ENCODE measurements at regions not wholly inside any gene's neighbourhood (a gene's known extent, or its start where the extent isn't known, plus 50 kb on each side); places are given as distances from the start of the nearest gene placed in this dataset.

DNA sequence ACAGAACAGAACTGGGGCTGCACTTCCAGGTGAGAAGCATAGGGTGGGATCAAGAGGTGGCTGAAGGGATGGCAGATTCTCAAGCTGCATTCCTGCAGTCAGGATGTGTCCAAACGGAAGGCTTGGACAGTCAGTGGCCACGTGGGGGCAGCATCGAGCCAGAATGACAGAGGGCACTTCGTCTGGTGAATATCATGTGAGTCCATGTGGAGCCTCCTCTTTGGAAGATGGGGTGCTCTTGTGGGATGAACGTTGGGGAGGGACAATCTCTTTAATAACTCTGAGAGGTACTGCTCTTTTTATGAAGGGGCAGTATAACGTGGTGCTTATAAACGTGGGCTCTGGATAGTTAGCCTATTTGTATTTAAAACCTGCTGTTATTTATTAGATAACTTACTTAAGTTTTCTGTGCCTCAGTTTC, 154.9 kb upstream of the NAV2 start:
- peak; percentile 59 for DNase-seq

DNA sequence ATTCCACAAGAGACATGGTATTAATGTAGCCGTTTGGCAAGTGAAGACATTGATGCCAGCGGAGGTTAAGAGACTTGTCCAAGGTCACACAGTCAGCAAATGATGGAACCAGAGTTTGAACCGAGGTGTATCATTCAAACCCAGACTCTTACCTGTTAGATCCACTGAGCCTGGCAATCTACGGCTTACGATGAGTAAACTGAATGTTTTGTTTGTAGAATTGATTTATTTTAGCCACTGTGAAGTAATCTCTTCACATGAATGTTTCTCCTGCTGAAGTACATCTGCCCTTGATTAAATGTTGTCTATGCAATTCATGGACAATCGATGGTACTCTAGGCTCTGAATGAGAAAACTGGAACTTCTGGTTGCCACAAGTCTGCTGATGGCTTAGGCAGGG, 155.5 kb upstream of the NAV2 start:
- DNase-seq, result no peak

DNA sequence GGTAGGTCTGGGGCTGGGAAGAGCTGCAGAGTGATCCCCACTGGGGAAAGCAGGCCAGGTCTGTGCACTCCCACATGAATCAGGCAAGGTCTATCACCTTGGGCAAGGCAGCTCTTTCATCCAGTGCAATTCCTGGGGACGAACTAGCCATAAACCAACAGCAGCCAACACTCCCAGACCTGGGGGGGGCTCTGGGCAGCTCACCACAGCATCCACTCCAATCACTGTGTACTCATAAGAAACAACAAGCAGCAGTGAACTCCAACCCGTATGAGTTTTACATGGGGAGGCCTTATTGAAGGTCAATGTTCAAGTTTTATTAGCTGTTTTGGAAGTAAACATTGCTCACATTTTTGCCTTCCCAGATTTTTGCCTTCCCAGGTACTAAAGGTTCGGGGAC, 157.4 kb upstream of the NAV2 start:
- no peak for DNase-seq

DNA sequence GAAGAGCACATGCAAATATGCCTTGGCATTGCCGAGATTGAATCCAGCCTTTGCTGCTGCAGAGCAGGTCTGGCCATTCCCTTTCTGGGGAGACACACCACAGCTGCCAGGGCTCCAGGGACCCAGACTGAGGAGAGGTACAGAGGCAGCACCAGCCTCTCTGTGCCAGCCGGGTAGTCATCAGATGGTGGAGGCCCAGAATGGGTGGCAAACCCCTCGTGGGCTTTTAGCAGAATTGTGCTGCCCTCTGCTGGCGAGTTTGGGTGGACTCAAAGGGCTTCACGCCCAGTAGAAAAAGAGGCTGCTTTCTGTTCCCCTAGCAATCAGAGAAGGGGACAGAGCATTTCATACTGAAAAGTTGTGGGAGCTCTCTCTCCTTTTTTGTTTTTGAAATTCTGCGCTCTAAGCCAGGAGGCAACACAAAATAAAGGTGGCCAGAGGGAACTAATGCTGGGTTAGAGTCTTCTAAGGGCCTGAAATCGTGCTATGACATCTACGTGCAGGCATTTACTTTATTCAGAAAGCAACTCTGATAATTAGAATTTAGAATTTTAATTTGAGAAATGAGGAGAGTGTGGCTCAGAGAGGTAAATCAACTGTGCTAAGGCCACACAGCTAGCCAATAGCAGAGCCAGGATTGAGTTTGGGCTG, 158.8 kb upstream of the NAV2 start:
- peak; percentile 64 for DNase-seq

DNA sequence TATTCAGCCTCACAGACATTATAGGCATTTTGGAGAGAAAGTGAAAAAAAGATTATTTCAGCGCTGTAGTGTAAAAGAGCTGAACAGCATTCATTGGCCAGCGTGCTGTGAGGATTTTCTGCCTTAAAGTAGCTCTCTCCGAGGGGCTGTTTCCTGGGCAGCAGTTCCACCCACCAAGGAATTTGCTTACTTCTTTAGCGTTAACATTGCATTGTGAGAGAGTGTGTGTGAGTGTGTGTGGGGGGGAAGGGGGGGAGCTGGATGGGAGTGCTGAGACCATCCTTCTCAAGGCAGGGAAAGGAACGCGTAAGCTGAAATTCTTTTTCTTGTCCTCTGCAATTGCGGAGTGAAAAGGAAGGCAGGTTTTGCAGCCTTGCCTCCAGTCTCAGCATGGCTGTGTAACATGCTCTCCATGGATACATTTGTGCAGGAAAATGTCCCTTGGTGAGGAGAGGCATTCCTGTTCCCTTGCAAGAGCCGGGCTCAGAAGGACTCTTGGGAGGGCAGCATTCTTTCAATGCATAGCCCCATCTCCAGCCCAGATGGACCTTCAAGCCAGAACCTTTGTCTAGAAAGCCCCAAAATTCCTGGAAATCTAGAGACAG, 159.9 kb upstream of the NAV2 start:
- no peak for DNase-seq

DNA sequence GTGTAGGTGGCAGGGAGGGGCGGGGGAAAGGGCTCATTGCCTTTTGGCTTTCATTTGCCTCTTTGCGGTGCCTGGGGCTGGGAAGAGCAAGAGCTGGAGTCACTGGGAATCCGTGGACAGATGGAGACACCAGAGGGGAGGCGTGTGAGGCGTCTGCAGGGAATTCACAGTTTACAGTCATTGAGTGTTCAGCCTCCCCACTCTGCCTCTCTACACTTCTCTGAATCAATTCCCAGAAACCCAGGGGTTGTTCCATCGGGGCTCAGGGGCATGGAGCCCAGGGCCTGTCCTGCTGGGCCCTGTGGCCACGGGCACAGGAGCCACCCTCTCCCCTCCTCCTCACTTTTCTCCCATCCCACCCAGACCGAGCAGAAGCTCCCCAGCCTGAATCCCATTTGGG, 160.5 kb upstream of the NAV2 start:
- no peak for DNase-seq

DNA sequence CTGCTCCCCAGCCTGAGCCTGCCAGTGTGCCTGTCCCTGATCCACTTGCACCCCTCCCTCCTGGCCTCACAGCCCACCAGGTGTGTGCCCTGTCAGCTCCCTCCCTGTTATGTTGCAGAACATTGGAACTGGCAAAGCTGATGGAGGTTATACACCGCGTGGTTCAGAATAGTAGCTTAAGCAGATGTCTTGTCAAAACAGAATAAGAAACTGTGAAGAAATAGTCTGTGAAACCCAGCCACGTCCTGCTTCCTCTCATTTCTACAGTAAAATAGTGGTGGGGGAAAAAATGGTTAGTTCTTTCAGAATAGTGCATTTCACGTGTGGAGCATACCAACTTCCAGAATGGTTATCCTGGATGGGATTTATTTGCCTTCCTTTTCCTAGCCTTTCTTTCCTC, 161.2 kb upstream of the NAV2 start:
- no peak for DNase-seq

DNA sequence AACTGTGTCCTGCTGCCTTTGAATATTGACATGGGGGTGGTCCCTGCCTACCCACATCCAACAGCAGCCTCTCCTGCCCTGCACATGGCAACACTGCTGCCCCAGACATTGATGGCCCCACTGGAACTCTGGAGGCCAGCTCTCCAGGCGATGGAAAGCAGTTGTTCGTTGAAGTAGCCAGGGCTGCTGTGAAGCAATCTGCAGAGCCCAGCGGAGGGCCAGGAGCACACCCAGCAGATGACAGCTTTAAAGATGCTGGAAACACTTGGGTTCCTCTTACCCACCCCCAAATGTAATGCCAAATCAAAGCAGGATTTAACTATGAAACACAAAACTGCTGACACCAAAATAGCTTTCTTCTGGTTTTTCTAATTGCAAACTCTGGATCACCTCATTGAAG, 165.6 kb upstream of the NAV2 start:
- DNase-seq, result no peak

DNA sequence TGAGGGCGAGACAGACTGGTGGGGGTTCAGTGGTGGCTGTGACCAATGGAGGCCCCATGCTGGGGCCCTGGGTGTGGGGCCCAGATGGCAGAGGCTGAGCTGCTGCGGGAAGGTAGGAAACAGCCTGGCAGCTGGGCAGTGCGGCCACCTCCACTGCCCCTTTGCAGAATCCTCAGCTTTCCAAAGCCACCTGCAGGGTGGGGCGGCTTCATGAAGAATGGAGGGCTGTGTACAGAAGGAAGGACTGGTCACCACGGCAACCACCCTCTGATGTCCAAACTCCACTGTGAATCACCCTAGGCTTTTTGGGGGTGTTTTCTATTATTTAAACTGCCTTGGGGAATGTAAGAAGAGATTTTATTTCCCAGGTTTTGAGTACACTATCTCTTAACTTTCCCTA, 166.3 kb upstream of the NAV2 start:
- DNase-seq, result no peak

DNA sequence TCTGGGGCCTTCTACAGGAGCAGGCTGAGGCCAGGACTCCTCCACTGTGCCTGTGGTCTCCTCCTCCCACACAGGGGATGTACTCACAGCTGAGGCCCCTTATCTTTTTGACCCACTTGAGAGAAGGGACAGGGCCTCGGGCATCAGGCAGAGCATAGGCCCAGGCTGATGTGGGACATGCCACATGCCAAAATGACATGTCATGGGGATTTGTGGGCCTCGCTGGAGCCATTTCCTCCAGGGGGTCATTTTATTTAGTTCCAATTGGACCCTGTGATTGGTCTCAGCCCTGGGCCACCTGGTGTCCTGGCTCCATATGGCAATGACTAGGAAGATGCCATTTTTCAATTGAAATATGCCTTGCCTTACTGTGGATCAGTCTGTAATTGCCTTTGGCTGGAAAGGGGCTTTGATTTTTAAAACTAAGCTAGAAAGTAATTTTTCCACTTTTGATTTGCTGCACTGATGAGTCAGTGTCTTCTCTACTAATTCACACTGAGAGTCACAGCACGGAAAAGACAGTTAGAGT, 171.1 kb upstream of the NAV2 start:
- no peak for DNase-seq

DNA sequence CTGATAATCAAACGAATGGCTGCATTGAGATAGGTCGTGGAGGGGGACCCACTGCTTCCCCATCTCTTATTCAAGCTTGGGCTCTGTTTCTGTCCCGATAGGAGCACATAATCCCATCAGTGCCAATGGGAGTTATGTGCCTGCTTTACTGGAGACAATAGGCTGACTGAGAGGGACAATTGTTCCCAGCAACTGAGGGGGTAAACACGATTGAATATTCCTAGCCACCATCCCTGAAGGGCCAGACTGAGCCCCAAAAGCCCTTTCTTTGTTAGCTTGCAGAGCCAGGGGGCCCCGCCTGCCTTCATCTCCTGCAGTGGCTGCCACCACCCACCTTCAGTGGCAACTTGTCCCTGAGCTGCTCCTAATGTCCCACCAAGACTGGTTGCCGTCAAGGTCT, 172.8 kb upstream of the NAV2 start:
- no peak for DNase-seq

DNA sequence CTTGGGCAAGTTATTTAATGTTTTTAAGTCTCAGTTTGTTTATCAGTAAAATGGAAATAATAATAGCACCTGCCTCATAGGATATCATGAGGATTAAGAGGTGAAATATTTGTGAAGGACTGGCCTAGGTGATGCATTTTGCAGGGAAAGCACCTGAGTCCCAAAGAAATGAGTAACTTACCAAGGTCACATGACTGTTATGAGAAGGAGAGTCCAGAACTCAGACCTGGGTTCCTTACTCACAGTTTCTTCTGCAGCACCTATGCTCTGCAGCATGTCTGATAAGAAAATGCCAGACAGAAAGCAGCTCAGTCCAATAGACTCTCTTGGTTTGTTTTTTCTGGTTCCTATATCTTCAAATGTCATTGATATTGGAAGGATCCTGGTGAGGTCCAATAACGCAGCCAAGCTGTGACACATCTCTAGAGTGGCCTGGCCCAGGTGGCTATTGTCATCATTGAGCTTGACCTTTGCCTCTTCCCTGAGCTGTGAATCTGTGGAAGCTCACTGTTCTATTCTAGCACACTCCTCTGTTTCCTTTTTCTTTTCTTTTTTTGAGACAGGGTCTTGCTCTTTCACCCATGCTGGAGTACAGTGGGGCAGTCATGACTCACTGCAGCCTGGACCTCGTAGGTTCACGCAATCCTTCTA, 174.7 kb upstream of the NAV2 start:
- no peak for DNase-seq

DNA sequence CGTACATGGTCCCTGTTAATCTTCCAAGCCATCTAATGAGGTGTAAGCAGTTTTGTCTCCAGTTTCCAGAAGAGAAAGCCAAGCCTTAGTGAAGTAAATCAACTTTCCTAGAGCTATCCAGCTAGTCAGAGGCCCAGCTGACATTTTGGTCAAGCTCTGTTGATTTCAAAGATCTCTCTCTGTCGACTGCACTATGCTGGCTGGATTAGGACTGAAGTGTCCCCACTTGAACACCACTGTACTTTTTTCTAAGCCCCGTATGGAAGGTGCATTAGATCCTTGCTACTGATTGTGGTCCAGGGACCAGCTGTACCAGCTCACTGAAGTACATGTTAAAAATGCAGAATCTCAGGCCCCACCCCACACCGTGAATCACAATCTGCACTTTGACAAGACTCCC, 176.5 kb upstream of the NAV2 start:
- no peak for DNase-seq

DNA sequence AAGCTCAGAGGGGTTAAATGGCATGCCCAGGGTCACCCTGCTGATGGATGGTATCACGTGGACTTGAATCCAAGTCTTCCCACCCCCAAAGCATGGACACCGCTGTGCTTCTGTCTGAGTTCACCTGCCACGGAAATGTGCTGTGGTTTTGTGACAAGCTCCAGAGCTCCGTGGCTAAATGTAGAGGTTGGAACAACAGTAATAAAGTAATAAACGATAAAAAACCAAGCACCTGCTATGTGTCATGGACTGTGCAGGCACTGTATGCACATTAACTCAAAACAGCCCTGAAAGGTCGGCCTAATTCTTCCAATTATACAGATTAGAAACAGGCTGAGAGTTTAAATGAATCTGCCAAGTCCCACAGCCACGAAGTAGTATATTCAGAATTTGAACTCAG, 182.1 kb upstream of the NAV2 start:
- DNase-seq, result no peak

DNA sequence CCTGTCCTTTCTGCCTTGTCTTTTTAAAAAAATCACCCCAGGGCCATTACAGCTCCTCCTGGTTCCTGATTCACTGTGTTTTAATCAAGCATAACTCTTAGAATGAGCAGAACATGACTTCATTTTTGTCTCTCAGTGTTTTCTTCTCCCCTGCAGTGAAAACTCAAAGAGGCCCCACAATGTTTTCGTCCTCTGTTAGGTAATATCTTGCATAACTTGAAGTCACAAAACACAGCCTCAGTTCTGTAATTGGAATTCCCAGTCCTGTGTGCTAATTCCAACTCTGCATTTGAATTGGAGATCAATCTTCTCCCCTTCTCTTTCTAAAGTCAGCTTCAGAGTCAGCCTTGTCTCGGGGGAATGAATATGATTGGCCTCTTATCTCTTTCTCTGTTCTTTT, 186.5 kb upstream of the NAV2 start:
- DNase-seq, result no peak

DNA sequence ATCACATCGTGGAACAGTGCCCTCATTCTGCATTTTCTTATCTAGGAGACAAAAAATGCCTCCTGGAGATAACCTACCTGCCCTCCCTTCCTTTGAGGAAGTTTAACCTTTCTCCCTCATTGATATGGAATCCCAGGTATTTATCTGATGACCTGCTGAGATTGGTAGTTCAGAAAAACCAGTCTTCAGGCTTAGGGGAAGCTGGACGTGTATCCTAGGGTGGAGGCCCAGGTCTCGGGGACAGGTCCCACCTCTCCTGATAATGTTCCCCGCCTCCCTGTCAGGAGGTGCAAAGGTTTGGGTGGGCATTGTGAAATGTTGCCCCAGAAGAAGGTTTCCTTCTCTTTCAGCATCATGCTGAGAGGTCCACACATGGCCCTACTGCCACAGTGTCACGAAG, 186.9 kb upstream of the NAV2 start:
- DNase-seq, result no peak

DNA sequence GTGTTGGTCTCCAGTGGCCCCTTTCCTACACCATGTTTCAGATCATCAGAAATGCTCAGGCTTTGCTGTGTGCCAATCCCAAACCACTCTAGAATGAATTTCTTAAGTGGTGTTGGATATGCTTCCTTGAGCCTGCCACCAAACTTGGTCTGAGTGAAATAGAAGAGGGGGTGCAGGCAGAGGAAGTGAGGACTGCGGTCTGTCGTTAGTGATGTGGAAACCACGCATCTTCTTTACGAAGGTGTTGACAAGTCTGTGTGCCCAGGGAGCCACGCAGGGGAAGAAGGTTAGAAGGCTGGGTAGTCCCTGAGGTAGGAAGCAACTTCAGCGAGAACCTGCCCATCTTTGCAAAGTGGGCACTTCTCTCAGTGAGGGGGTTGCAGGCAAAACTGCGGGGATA, 187.4 kb upstream of the NAV2 start:
- DNase-seq, result no peak

DNA sequence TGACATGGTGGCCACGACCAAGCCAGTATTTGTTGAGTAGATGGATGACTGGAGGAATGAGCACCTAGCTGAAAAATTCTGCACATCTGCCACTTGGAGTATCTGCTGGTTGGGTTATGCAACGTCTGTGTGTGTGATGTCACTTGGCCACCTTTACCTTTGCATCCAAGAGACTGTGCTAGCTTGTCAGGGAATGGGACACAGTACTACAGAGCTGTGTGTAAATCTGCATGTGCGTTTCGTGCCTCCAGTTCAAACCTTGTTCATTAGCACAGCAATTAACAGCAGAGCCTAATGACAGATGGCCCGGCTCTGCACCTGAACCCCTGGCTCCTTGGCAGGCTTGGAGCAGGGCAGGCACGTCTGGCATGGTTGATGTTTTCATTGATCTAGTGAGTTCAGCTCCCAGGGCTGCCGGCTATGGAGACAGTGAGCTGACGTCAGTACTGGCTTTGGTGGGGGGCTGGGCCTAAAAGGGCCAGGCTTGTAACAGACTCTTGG, 188.4 kb upstream of the NAV2 start:
- DNase-seq, result no peak

DNA sequence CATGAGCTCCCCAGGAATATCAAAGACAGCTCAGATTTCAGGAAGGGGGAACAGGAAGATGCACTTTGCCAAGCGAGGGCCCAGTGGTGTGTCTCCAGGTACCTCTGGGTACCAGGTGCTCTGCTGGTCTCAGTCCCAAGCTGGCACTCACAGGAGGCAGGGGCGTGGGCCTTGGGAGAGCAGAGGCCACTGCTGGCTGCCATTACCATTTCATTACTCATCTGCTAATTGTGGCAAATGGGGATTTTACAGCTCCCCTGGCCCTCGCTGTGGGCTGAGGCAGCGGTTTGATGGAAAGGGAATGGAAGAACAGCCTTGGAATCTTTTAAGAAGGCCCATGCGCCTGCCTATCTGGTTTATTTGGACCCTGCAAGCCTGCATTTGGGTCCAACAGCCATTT, 192.0 kb upstream of the NAV2 start:
- no peak for DNase-seq

DNA sequence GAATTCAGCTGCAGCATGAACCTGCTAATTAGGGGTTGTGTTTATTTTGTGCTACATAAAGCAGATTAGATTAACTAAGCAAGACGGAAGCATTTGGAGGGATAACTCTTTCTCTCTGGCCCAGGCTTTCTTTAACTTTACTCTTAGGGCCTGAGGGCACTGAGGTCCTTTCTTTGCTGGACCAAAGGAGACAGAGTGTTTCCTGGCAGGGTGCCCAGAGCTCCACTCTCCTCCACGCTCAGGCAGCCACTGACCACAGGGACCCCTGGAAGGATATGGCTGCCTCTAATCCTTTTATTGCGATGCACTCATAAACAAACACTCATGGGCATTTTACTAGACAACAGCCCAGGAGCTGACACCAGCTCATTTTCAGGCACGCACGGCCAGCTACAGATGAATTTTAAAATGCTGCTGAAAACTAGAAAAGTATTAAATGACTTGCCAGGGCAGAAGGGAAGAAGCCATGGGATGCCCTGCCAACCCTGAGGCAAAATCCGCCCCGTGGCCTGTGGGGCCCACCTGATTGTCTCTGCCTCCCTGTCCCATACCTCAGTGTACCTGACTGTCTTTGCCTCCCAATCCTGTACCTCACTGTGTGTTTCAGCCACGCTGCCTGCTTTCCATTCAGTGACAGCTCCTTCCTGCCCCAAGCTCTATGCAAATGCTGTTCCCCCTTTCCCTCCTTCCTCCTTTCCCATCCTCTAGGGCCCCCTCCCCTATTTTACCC, 192.6 kb upstream of the NAV2 start:
- DNase-seq, result no peak

DNA sequence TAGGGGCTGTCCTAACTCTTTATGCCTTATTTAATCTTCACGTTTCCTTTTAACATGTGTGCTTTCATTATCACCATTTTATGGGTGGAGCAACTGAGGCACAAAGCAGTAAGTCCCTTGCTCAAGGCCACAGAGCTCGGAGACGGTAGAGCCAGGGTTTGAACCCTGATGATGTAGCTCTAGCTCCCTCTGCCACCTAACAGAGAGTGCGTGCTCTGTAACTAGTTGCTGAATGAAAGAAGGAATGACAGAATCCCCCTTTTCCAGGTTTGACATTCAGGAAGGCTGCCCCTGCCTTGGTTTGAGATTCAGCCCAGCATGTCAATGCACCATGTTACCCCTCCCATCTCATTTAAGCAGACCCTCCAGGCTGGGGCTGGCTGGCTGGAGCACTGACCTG, 193.3 kb upstream of the NAV2 start:
- no peak for DNase-seq

DNA sequence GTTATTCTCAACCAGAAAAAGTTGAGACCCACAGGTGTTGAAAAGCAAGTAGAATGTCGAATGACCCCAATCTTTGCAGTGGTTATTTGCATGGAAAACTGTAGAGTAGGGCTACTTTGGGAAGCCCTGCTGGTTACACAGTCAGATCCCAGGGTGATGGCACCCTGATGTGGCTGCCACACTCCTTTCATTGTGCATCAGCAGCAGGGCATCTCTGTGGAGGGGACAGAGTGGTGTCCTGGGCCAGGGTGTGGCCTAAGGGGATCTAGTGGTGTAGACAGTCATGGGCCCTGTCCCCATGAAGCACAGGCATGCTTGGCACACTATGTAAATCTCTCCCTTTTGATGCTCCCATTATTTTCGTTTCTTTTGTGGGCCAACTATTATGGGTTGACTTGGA, 199.4 kb upstream of the NAV2 start:
- no peak for DNase-seq

DNA sequence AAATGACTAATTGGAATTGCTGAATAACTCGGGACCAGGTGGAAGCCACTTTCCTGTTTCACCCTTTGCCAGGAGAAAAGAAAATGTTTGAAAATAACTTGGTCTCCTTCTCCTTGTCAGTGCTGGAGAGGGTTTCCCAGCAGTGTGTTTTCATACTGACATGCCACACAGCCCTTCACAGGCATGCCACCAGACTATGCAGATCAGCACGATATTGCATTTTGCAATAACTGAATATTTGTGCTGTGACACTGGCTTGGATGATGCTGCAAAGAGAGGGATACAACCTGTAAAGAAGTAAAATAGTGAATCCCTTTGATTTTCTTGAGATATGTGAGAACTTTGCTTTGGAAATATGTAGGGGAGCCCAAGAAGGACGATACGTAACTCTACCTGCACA, 200.0 kb upstream of the NAV2 start:
- DNase-seq, result no peak

Measured in activated CD8-positive, alpha-beta memory T cell treated with anti-CD3 and anti-CD28 coated beads, Interleukin-2, amount 50 U/mL, for 4 hours (primary cell).